ENCODE measurements at regions not wholly inside any gene's neighbourhood (a gene's known extent, or its start where the extent isn't known, plus 50 kb on each side); places are given as distances from the start of the nearest gene placed in this dataset.

DNA sequence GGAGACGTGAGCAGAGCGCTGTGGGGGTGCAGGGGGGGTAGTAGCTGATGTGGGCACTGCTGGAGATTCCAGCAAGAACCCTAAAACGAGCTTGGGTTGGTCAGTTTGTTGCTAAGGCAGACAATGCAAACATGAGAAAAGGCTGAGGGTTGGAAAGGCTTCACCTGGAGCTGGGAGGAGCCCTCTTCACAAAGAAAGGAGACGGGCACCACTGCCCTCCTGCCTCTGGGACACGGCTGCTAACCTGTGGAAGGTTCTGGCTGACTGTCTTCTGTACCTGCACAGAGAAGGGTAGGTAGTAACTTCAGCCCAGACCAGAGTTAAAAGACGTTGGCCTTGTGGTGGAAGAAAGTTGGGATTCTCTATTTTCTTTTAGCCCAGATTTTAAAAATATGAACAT lies 108.7 kb downstream of the SUCLA2 start:
- peak overlapping the region; percentile 7 for H2AK5ac ChIP-seq (ENCODE audit: low read depth, low read length)
- H4K8ac ChIP-seq (ENCODE audit: low read depth, low read length), result no peak overlapping the region
- H3K14ac ChIP-seq (ENCODE audit: low read length), result no peak overlapping the region
- no peak overlapping the region for H3K18ac ChIP-seq (ENCODE audit: low read length)
- no peak overlapping the region for H3K4me2 ChIP-seq (ENCODE audit: insufficient read depth, low read length, poor library complexity, severe bottlenecking)
- no peaks in the 10 kb centered on the region for H3K79me1 ChIP-seq (ENCODE audit: low read depth, low read length)
- no peaks in the 10 kb centered on the region for H3K4me1 ChIP-seq (ENCODE audit: control insufficient read depth in 2 of 2, insufficient read depth in 1 of 2, low read depth in 1 of 2, low read length in 2 of 2)
- no peaks in the 10 kb centered on the region for H3K27me3 ChIP-seq (ENCODE audit: control insufficient read depth in 3 of 3, insufficient read depth in 3 of 3, low read depth in 1 of 3, low read length in 3 of 3)
- H2BK15ac ChIP-seq (ENCODE audit: low read length), result no peak overlapping the region
- no CpG with 5 or more reads among the region's 6 CpGs for WGBS, 2 donors (ENCODE audit: extremely low coverage in 2 of 2, insufficient read length in 2 of 2, insufficient replicate concordance in 1 of 2)
- H2AFZ ChIP-seq (ENCODE audit: low read length), result no peak overlapping the region
- H2BK5ac ChIP-seq (ENCODE audit: low read length), result no peak overlapping the region
- H4K91ac ChIP-seq (ENCODE audit: low read depth, low read length, poor library complexity), result no peak overlapping the region
- no peak overlapping the region for H3K4ac ChIP-seq (ENCODE audit: low read length)
- no peak overlapping the region for H3K9ac ChIP-seq (ENCODE audit: low read depth, low read length, poor library complexity)
- no peaks in the 10 kb centered on the region for H3K36me3 ChIP-seq (replicated peaks in 1 of 2; ENCODE audit: control insufficient read depth in 2 of 2, insufficient read depth in 2 of 2, low read length in 2 of 2)
- H3K27ac ChIP-seq (replicated peaks; ENCODE audit: low read length), result no peak overlapping the region
- no peak overlapping the region for H3K4me3 ChIP-seq (ENCODE audit: low read length in 2 of 2)
- H3K23ac ChIP-seq (ENCODE audit: low read depth, low read length, poor library complexity), result no peak overlapping the region
- no peak overlapping the region for H2BK120ac ChIP-seq (ENCODE audit: low read depth, low read length)
- no peaks in the 10 kb centered on the region for H3K9me3 ChIP-seq (replicated peaks in 1 of 2; ENCODE audit: control insufficient read depth in 2 of 2, insufficient read depth in 1 of 2, low read depth in 1 of 2, low read length in 2 of 2)
- no peak overlapping the region for H2BK12ac ChIP-seq (ENCODE audit: low read length)
- DNase-seq (ENCODE audit: low spot score), result no peak

DNA sequence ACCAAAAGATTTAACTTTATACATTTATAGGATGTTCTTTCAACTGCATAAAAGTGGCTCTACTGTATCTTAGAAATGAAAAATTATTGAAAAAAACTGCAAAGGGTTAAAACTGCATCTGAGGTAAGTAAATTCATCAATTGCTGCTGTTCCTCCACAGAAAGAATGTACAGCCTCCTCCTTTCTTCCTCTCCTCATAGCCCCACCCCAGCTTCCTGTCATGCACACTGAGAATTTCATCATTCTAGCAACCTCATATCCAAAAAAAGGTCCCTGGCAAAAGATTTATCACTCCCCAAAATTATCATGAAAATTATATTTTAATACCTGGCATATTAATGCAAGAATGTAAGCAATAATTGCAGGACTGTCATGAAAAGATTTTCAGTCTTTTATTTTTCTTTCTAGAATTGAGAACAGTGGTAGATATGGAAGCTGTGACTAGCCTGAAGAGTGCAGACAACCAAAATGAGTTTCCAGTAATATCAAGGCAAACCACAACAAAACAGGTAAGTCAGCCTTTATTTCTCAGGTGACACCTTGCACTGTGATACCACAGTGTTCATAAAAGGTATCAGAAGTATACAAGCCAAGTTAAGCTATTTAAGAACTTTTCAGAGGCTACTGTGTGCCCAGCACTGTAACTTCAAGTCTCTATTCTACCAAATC lies 110.8 kb downstream of the SUCLA2 start:
- H4K91ac ChIP-seq (ENCODE audit: low read depth, low read length, poor library complexity), result no peak overlapping the region
- peaks cover 0 to 2% of the 10 kb centered on the region in 2 donors for H3K4me1 ChIP-seq (ENCODE audit: control insufficient read depth in 2 of 2, insufficient read depth in 1 of 2, low read depth in 1 of 2, low read length in 2 of 2)
- no peak overlapping the region for H3K27ac ChIP-seq (replicated peaks; ENCODE audit: low read length)
- no peak overlapping the region for H3K4ac ChIP-seq (ENCODE audit: low read length)
- no peak overlapping the region for H3K4me3 ChIP-seq (ENCODE audit: low read length in 2 of 2)
- no peak overlapping the region for H3K18ac ChIP-seq (ENCODE audit: low read length)
- H2BK15ac ChIP-seq (ENCODE audit: low read length), result no peak overlapping the region
- DNase-seq (ENCODE audit: low spot score), result no peak
- no peak overlapping the region for H2AFZ ChIP-seq (ENCODE audit: low read length)
- no peak overlapping the region for H2BK5ac ChIP-seq (ENCODE audit: low read length)
- H2BK12ac ChIP-seq (ENCODE audit: low read length), result no peak overlapping the region
- no peak overlapping the region for H2BK120ac ChIP-seq (ENCODE audit: low read depth, low read length)
- no peaks in the 10 kb centered on the region for H3K36me3 ChIP-seq (replicated peaks in 1 of 2; ENCODE audit: control insufficient read depth in 2 of 2, insufficient read depth in 2 of 2, low read length in 2 of 2)
- H3K27me3 ChIP-seq (ENCODE audit: control insufficient read depth in 3 of 3, insufficient read depth in 3 of 3, low read depth in 1 of 3, low read length in 3 of 3), result no peaks in the 10 kb centered on the region
- no peak overlapping the region for H3K9ac ChIP-seq (ENCODE audit: low read depth, low read length, poor library complexity)
- H3K79me1 ChIP-seq (ENCODE audit: low read depth, low read length), result no peaks in the 10 kb centered on the region
- H3K9me3 ChIP-seq (replicated peaks in 1 of 2; ENCODE audit: control insufficient read depth in 2 of 2, insufficient read depth in 1 of 2, low read depth in 1 of 2, low read length in 2 of 2), result no peaks in the 10 kb centered on the region
- H3K14ac ChIP-seq (ENCODE audit: low read length), result no peak overlapping the region
- no peak overlapping the region for H3K23ac ChIP-seq (ENCODE audit: low read depth, low read length, poor library complexity)
- H2AK5ac ChIP-seq (ENCODE audit: low read depth, low read length), result no peak overlapping the region
- H4K8ac ChIP-seq (ENCODE audit: low read depth, low read length), result no peak overlapping the region
- no peak overlapping the region for H3K4me2 ChIP-seq (ENCODE audit: insufficient read depth, low read length, poor library complexity, severe bottlenecking)

DNA sequence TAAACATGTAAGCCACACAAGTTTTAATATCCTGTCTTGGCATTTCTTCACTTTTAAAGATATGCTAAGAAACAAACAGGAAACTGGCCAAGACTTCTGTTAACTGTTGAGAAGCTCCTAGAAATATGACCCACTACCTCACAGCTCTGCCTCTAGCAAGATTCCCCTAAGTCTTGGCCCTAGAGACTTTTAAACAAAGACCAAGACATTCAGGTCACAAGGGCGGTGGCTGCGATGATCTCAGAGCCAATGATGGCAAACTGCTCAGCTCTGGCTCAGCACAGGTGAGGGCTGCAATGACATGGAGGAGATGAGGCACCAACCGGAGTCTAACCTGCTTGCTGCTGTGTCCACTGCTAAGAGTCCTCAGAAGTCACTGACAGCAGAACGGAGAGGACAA lies 114.8 kb downstream of the SUCLA2 start:
- Histone ChIP-seq H3K14ac (ENCODE audit: low read length) (no peak overlapping the region), H3K9me3 (replicated peaks in 1 of 2; ENCODE audit: control insufficient read depth in 2 of 2, insufficient read depth in 1 of 2, low read depth in 1 of 2, low read length in 2 of 2) (no peaks in the 10 kb centered on the region), H4K91ac (ENCODE audit: low read depth, low read length, poor library complexity) (no peak overlapping the region), H3K27ac (replicated peaks; ENCODE audit: low read length) (no peak overlapping the region), H3K79me1 (ENCODE audit: low read depth, low read length) (no peaks in the 10 kb centered on the region), H2AFZ (ENCODE audit: low read length) (peak overlapping the region; percentile 16), H3K4me3 (ENCODE audit: low read length in 2 of 2) (no peak overlapping the region), H2BK120ac (ENCODE audit: low read depth, low read length) (no peak overlapping the region), H3K4me1 (ENCODE audit: control insufficient read depth in 2 of 2, insufficient read depth in 1 of 2, low read depth in 1 of 2, low read length in 2 of 2) (peaks cover 0 to 2% of the 10 kb centered on the region in 2 donors), H2BK5ac (ENCODE audit: low read length) (no peak overlapping the region), H3K9ac (ENCODE audit: low read depth, low read length, poor library complexity) (no peak overlapping the region), H2AK5ac (ENCODE audit: low read depth, low read length) (no peak overlapping the region), H2BK12ac (ENCODE audit: low read length) (no peak overlapping the region), H3K36me3 (replicated peaks in 1 of 2; ENCODE audit: control insufficient read depth in 2 of 2, insufficient read depth in 2 of 2, low read length in 2 of 2) (no peaks in the 10 kb centered on the region), H4K8ac (ENCODE audit: low read depth, low read length) (no peak overlapping the region), H3K18ac (ENCODE audit: low read length) (peak overlapping the region; percentile 20), H3K4ac (ENCODE audit: low read length) (no peak overlapping the region), H3K23ac (ENCODE audit: low read depth, low read length, poor library complexity) (no peak overlapping the region), H2BK15ac (ENCODE audit: low read length) (no peak overlapping the region), H3K4me2 (ENCODE audit: insufficient read depth, low read length, poor library complexity, severe bottlenecking) (no peak overlapping the region), H3K27me3 (ENCODE audit: control insufficient read depth in 3 of 3, insufficient read depth in 3 of 3, low read depth in 1 of 3, low read length in 3 of 3) (no peaks in the 10 kb centered on the region)
- no peak for DNase-seq (ENCODE audit: low spot score)
- no CpG with 5 or more reads among the region's 4 CpGs for WGBS, 2 donors (ENCODE audit: extremely low coverage in 2 of 2, insufficient read length in 2 of 2, insufficient replicate concordance in 1 of 2)

GRCh38 chr13:47875201-47875600 lies 125.9 kb downstream of the SUCLA2 start:
- Histone ChIP-seq H3K4ac (ENCODE audit: low read length) (no peak overlapping the region), H3K18ac (ENCODE audit: low read length) (no peak overlapping the region), H2AK5ac (ENCODE audit: low read depth, low read length) (no peak overlapping the region), H3K9me3 (replicated peaks in 1 of 2; ENCODE audit: control insufficient read depth in 2 of 2, insufficient read depth in 1 of 2, low read depth in 1 of 2, low read length in 2 of 2) (peaks cover 0 to 1% of the 10 kb centered on the region in 2 donors), H3K4me2 (ENCODE audit: insufficient read depth, low read length, poor library complexity, severe bottlenecking) (no peak overlapping the region), H4K91ac (ENCODE audit: low read depth, low read length, poor library complexity) (no peak overlapping the region), H3K36me3 (replicated peaks in 1 of 2; ENCODE audit: control insufficient read depth in 2 of 2, insufficient read depth in 2 of 2, low read length in 2 of 2) (no peaks in the 10 kb centered on the region), H2AFZ (ENCODE audit: low read length) (no peak overlapping the region), H3K27me3 (ENCODE audit: control insufficient read depth in 3 of 3, insufficient read depth in 3 of 3, low read depth in 1 of 3, low read length in 3 of 3) (no peaks in the 10 kb centered on the region), H2BK12ac (ENCODE audit: low read length) (no peak overlapping the region), H3K14ac (ENCODE audit: low read length) (no peak overlapping the region), H3K9ac (ENCODE audit: low read depth, low read length, poor library complexity) (no peak overlapping the region), H3K23ac (ENCODE audit: low read depth, low read length, poor library complexity) (no peak overlapping the region), H3K4me3 (ENCODE audit: low read length in 2 of 2) (no peak overlapping the region), H2BK120ac (ENCODE audit: low read depth, low read length) (no peak overlapping the region), H2BK15ac (ENCODE audit: low read length) (no peak overlapping the region), H3K79me1 (ENCODE audit: low read depth, low read length) (peaks cover 2% of the 10 kb centered on the region), H3K4me1 (ENCODE audit: control insufficient read depth in 2 of 2, insufficient read depth in 1 of 2, low read depth in 1 of 2, low read length in 2 of 2) (no peaks in the 10 kb centered on the region), H4K8ac (ENCODE audit: low read depth, low read length) (no peak overlapping the region), H3K27ac (replicated peaks; ENCODE audit: low read length) (no peak overlapping the region), H2BK5ac (ENCODE audit: low read length) (no peak overlapping the region)
- WGBS, 2 donors (ENCODE audit: extremely low coverage in 2 of 2, insufficient read length in 2 of 2, insufficient replicate concordance in 1 of 2), result no CpG with 5 or more reads among the region's 1 CpG
- no peak for DNase-seq (ENCODE audit: low spot score)
